CD4-positive, alpha-beta T cell treated with Interferon alpha-2 for 1 hour (primary cell): ENCODE measurements at regions not wholly inside any gene's neighbourhood (a gene's known extent, or its start where the extent isn't known, plus 50 kb on each side); places are given as distances from the start of the nearest gene placed in this dataset.
"Not testable (repeated sequence)": the region's sequence is repeated elsewhere in the genome, so short reads cannot be mapped to it uniquely, and the experiment has no call there.

Source experiments
- DNase-seq, 2 donors: peaks; one replicate each; pipeline ENCODE4 v3.0.0-alpha.2; 2020 to 2022

DNA sequence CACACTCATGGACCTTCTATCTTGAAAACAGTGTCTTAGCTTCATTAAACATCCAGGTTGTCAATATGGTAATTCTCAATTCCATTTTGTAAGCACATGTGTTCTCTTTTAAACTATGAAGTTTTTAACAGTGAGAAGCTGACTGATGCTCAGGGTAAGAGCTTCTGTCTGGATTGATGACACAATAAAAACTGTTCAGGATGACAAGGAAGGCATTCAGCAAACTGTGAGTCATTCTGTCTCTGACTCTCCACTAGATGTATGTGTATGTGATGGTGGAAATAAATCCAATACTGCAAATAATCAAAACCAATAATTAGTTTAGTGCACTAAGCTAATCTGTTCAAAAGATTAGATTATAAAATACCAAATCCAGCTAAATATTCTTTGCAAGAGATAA, 115.3 kb upstream of the ARX start:
- no peak for DNase-seq

DNA sequence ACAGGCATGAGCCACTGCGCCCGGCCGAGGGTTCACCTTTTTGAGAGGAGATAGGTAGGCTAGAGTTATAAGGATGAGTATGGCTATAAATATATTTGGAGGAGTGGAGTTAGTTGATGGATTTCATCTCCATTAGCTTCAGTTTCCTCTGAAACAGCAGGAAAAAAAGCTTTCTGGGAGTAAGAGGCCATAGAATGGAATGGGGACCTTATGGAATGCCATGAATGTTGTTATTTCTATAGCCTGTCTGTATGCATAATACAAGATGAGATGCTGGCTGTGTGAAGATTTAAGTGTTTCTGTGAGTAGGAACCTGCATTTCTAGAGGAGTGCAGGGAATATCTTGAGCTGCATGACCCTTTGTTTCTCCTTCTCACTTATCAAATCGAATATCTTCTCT, 114.9 kb upstream of the ARX start:
- DNase-seq = no peak

DNA sequence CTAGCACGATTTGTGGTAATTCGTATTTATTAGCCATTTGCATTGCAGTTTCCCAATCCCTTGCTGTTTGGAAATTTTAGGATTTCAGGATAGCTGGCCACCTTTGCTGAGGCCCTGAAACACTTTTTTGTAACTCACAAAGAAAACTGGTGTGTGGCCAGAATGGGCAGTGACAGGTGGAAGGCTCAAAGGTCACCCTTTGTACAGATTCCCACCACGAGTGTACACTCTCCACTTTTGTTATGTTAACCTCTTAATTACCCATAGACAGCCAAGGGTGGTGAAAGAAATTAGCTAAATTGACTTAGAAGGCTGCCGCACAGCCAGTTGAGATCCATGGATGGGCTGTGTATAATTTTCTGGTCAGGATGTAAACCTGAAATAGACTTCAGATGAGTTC, 109.7 kb upstream of the ARX start:
- no peak for DNase-seq

DNA sequence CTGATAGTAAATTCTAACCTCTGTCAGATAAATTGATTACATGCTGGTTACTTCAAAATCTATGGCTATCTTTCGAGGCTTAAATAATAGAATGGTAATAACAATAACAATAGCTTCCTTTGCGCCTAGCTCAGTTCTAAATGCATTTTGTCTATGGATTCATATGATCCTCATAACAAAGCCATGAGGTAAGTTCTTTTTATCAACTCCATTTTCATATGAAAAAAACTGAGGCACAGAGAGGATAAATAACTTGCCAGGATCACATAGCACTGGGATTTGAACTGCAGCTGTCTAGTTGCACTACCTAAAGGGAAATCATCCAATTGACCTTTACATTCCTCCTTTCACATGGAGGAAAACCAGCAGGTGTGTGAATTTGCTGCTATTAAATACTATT, 108.6 kb upstream of the ARX start:
- DNase-seq = no peak

DNA sequence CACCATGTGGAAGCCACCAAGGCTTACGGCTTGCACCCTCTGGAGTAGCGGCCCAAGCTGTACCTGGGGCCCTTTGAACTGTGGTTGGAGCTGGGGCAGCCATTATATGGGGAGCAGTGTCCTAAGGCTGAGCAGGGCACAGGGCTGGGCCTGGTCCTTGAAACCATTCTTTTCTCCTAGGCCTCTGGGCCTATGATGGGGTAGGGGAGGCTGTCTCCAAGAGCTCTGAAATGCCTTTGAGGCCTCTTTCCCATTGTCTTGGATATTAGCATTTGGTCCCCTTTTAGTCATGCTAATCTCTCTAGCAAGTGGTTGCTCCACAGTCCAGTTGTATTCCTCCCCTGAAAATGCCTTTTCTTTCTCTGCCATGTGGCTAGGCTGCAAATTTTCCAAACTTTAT, 96.4 kb upstream of the ARX start:
- no peak for DNase-seq

DNA sequence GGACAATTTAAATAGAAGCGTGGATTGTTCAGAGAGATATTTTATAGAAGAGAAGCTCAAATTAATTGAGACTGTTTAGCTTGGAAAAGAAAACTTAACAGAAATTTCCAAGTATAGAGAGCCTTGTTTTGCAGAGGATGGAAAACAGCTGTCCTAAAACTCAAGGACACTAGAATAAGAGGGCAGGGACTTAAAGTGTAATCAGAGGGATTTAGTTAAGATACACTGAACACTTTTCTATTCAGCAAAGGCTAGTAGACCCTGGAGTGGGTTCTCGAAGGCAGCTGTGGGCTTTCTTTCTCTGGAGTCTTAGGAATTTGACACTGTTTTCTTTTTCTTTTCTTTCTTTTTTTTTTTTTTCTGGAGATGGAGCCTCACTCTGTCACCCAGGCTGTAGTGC, 92.7 kb upstream of the ARX start:
- DNase-seq = no peak

DNA sequence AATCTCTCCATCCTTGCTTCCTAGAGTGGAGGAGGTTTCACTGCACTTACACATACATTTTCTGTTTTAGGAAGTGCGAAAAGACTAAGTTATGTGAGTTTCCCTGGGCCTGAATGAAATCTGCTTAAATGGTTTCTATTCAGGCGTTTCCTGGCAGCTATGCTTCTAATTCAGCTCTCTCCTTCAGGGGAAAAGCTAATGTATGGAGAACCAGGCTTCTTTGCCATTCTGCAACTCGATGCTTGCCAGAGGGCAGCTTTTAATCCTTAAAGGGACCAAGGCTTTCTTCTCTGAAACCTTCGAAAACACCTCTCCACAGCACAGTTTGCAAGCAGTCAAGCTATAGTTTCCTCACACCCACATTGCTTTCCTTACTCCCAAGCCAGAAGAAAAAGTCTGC, 89.5 kb upstream of the ARX start:
- no peak for DNase-seq

DNA sequence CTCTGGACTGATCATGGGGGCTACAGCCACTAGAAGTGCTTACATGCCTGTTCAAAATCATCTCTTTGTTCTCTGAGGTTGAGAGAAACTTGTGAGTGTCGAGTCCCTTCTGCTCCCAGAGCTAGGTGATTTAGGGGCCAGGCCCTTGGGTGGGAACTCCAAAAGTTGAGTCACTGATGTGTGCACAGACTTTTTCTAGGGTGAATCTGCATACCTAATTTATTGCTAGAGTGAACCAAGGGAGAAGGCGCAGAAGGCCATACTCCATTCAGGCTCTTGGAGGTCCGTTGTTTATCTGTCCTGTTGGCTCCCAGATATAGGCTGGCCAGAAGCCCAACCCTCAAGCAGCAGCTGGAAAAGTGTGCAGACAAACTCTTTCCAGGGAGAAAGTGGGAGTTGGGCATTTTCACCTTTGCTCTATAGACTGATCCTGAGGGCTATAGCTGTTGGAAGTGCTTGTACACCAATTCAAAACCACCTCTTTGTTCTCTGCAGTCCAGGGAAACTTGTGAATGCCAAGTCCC, 80.8 kb upstream of the ARX start:
- no peak for DNase-seq

DNA sequence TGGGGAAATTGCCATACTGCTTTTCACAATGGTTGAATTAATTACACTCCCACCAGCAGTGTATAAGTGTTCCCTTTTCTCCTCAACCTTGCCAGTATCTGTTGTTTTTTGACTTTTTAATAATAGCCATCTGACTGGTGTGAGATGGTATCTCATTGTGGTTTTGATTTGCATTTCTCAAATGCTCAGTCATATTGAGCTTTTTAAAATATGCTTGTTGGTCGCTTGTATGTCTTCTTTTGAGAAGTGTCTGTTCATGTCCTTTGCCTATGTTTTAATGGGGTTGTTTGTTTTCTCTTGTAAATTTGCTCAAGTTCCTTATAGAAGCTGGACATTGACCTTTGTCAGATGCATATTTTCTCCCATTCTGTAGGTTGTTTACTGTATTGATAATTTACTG, 75.4 kb upstream of the ARX start:
- not testable (repeated sequence) for DNase-seq

DNA sequence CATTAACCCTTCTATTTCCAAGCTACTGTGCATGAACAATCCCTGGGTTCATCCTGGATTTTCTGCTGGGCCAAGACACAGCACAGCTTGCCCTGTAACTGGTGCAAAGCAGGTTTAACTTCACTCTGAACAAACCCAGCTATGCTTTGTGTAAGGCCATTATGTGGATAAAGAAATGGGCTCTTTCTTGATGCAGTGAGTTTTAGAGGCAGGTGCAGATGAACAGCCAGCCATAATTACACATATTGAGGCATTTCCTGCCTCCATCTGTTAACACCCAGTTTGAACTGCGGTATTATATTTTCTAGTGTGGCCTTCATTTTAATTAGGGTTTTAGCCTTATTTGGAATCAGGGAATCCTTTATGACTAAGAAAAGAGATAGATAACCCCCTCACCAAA, 68.7 kb upstream of the ARX start:
- no peak for DNase-seq

DNA sequence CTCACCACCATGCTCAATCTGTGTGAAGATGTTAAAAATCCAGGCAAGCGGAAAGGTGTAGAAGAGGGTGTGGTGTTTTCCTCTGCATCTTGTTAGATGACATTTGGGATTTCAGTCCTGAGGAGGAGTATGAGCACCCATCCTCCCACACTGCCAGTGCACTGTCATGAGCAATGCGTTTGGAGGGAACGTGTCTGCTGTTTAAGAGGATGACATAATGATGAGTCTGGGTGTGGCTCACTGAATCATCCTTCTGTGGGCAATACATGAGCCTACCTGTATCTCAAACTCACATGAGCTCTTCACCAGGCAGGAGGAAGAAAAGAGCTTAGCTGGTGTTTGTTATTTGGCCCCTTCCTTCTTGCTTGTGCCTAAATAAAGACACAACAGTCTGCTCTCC, 67.9 kb upstream of the ARX start:
- DNase-seq = no peak

DNA sequence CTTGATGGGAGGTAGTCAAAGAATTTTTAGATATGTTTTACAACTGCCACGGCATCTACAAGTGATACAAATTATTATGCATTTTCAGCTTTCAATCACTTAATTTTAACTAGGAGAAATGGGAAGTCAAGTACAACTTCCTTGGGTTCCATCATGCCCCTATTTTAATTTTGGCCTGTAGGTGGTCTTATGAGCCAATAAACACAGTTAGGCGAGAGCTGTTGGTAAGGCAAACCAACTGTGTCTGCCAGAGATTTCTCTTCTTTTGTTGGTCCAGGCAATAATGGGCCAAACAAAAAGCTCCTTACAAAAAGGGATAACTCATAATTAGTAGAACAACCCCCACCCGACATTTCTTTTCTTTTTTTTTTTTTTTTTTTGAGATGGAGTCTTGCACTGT, 63.3 kb upstream of the ARX start:
- no peak for DNase-seq

DNA sequence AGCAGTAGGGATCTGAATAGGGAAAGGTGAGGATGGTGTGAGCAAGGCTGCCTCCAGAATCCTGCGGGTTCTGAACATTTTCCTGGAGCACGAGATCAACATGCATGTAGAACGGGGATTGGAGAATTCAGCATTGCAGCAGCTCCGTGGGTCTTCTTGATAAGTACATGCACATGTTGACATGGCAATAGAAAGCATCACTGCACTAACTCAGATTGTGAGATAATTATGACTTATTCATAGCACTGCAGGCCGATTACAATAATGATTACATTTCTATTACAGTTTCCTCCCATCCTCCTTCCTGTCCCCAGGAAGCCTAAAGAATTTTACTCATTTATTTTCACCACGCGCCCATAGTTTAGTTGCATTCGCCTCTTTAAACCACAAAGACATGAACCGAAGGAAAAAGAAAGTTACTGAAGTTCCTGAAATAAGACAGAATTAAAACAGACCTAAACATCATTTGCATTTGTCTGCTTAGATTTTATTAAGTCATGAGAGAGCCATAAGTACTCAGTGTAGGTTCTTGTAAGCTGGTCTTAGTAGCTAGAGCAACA, 61.3 kb upstream of the ARX start:
- DNase-seq = no peak

DNA sequence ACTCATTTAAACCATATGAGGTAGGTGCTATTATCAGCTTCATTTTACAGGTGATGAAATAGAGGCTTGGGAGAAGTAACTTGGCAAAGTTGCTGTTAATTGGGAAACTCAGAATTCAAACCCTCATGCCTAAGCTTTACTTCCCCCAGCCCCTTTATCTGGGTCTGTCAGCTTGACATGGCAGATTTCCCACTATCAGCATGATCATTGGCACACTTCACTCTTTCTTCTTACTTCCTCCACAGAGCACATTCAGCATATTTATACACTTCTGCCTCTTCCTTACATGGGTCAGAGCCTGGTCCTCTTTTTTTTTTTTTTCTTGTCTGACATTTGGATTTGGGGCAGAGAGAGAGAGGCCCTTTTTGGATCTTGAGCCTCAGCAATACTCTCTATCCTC, 56.5 kb upstream of the ARX start:
- DNase-seq = no peak

DNA sequence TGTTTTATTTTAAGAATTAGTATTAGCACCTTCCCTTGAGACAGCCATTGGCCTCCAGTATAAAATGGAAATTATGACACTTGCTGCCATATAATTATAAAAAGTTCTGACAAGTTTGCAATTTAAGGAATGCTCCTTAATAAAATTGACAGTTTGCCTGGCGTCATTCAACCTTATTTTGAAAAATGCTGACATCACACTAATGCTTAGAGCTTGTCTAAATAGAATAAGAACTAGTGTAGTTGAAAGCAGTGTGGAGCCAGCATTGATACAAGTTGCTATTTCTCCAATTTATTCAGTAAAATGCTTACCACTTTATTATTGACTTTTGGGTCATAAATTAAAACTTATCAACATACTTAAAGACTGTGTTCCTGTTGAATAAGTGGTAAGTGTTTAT, 54.3 kb upstream of the ARX start:
- no peak for DNase-seq

DNA sequence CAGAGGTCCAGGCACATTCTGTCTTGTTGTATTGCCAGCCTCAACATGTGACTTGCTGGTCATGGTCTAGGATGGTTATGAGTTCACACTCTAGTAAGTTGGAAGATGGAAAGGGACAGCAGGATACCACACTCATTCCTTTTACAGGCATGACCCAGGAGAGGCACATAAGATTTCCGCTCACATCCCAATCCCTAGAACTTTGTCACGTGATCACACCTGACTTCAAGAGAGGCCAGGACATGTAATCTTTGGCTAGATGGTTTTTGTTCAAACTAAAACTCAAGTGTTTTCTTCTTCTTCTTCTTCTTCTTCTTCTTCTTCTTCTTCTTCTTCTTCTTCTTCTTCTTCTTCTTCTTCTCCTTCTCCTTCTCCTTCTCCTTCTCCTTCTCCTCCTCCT, 53.4 kb upstream of the ARX start:
- DNase-seq = no peak

DNA sequence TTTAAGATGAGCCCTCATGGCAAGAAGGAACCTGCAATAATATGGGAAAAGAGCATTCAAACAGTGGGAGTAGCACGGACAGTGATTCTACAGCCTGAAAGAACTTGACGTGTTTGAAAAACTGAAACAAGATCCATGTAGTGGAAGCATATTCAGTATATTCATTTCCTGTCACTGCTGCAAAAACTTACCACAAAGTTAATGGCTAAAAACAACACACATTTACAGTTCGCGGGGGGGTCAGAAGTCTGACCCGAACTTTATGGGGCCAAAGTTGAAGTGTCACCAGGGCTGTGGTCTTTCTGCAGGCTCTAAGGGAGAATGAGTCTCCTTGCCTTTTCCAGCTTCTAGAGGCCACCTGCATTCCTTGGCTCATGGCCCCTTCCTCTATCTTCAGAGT, 52.6 kb upstream of the ARX start:
- peak in 1 of 2 donors; percentile 0 for DNase-seq

DNA sequence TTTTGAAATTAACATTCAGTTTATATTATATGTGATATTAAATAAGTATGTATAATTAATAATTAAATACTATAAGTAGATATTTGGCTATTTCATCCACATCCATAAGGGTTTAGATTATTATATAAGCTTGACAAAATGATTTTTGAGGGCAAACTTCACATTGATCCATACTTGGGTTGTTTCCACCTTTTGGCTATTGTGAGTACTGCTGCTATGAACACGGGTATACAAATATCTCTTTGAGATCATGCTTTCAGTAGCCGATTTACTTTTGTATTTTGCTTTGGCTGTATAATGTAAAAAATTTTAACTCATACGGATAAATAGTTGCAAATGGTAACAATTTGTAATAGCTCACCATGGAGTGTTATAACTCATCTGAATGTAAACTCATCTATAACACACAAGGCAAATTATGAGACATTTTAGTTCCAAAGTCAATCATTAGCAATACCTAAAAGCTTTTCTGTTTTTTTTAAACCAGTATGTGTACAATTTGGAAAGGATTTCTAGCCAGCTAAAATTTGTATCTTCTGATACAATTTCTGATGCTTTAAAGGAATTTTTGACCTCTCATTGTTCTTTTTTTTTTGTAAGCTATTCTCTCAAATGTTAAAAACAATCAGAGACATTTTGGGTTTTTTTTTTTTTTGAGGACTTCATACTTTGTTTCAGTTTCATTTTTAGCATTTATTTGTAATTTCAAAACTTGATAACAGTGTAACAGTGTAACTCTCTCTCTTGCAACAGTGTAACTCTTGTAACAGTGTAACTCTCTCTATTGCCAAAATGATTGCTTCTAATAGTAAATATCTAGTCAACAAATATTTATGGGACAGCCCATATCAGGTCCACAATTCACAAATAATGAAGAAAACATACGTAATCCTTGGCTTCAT, 51.8 kb upstream of the ARX start:
- DNase-seq = peak in 1 of 2 donors; percentile 16

DNA sequence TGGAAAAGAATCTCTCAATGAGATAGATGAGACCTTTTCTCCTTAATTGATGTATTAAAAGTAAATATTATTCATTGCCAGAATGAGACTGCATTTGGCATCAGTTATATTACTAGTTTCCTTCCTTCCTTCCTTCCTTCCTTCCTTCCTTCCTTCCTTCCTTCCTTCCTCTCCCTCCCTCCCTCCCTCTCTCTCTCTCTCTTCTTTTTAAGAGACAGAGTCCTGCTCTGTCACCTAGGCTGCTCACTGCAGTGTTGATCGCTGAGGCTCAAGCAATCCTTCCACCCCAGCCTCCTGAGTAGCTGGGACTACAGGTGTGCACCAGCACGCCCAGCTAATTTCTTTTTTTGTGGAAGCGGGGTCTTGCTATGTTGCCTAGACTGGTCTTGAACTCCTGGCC, 50.4 kb upstream of the ARX start:
- no peak for DNase-seq
